ENCODE measurements at regions not wholly inside any gene's neighbourhood (a gene's known extent, or its start where the extent isn't known, plus 50 kb on each side); places are given as distances from the start of the nearest gene placed in this dataset.
"Not testable (repeated sequence)": the region's sequence is repeated elsewhere in the genome, so short reads cannot be mapped to it uniquely, and the experiment has no call there.

DNA sequence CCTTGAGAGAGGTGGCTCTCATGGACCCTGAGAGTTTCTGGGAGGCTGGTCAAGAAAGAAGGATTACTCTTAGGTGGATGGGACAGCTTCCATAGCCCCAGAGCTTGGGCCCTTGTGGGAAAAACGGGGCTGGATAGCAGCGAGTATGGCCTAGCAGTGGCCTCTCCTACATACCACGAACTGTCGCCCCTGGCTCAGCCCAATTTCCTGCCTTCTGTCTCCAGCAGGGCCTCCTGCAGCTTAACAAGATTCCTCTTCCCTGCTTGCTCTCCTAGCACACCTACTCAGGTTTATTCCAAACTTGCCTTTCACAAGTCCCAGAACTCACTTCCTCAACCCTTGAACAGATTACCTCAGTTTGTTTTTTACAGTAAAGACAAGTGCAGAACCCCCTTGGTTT is 139.7 kb upstream of the TPM1 start:
- no peak for DNase-seq

DNA sequence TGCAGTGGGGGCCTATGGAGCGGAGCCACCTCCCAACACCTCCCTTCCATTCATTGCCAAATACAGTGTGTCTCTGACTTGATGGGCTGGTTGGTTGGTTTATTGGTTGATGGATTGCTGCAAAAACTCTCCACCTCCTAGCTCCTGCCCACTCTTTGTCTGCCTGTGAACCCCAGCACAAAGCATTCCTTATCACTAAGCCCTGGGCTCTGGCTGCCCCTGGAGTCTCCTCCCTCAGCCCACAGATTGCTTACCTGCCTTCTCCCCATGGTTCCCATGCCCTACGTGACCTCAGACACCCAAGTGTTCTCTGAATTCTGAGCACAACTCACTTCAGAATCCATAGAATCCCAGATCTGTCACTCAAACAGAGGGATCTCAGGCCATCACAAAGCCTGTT is 139.1 kb upstream of the TPM1 start:
- no peak for DNase-seq

DNA sequence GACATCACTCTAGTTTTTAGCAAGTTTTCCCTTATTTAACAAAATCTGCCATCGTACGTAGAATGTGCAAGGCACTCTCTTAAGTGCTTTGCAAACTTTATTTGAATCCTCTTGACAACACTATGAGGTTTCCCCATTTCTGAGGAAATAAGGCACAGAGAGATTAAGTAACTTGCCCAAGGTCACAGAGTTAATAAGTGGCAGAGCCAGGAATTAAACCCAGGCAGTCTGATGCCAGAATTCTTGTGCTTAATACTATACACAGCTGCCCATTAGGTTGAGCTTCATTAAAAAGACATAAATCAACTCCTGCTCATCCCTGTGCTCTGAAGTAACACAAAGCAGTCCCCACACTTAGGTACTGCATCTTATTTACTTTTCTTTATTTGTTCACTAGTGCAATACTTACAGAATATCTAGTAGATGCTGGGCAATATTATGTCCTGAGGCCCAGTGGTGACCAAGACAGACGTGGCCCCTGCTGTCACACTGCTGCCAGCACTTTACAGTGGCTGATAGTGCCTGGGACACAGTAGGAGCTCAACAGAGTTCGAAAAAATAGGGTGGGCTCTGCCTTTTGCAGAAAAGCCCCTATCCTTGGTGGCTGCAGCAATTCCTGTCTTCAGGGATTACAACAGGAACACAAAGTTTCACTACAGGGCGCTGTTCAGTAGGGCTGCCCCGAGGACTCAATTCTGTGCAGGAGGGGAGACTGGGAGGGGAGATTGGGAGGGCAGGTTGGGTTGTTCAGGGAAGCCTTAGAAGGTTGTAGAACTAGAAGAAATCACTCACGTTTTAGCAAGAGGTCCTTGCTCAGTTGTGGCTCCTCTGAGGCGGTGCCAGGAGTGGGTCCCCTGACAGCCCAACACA is 138.3 kb upstream of the TPM1 start:
- DNase-seq: no peak

DNA sequence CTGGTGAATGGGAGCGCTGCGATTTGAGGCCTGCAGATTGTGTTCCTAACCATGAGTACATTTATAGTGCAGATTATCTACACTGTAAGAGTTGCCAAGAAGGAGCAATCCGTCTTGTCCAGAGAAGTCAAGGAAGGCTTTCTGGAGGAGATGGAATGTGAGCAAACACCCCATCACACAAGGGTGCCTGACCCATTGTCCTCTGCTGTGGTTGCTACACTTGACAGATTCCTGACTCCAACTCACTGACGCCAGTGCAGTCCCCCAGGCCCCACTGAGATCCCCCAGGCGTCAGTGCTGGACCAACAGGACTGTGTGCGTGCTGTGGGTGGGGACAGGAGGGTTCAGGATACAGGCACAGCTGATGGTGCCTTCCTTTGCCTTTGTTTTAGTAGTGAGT is 135.9 kb upstream of the TPM1 start:
- no peak for DNase-seq

DNA sequence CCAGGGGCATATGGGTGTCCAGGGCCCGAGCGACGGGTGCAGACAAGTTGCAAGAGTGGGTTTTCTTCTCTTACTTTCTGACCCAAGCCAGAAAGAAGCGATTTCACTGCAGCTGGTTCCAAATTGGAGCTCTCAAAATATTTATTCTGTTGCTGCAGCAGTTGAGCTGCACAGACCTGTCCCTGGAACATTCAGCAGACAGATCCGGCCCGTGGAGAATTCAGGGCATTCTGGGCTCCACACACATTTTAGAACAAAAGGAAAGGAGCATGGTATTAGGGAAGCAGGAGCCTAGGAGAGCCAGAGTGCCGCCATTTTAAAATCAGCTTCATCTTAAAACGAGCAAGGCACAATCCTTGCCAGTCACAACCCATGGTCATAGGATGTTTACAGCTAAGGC is 135.3 kb upstream of the TPM1 start:
- DNase-seq: no peak

DNA sequence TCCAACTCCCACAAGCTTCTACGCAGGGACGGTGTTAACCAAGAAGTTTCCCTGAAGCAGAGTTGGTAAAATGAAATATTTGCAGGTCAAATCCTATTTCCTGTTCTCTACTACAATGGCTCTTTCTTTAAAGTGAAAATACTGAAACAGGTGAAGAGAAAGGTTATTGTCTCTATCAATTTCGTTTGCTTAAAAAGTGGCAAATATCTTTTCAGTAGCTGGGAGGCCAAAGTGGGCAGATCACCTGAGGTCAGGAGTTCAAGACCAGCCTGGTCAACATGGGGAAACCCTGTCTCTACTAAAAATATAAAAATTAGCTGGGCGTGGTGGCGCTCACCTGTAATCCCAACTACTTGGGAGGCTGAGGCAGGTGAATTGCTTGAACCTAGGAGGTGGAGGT is 134.2 kb upstream of the TPM1 start:
- not testable (repeated sequence) for DNase-seq

DNA sequence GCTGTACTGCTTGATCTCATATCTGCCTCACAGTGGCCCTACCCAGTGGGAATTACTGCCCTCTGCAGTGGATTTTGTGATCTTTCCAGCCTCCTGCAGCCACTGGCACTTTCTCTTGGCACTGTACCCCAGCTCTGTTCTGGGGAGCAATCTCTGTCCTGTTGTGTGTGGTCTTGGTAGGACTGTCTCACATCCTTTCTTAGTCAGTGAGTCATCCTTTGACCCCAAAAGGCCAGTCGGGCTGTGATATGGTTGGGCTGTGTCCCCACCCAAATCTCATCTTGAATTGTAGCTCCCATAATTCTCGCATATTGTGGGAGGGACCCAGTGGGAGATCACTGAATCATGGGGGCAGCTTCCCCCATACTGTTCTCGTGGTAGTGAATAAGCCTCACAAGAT is 133.3 kb upstream of the TPM1 start:
- no peak for DNase-seq

DNA sequence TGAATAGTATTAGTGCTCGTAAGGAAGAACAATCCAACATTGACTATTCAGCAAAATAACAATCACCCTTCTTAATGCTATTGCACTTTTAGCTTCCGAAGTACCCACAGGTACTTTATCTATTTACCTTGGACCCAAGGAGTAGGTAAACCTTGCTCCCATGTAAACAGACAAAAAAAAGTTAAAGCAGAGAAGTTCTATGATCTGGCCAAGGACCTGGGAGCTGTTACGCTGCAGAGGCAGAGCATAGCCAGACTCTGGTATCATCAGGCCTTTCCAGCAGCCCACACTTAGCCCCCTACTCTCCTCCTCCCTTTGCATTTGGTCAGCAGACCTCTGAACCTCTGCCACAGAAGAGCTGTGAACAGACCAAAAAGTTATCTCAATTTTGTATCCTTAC is 130.3 kb upstream of the TPM1 start:
- DNase-seq: no peak

DNA sequence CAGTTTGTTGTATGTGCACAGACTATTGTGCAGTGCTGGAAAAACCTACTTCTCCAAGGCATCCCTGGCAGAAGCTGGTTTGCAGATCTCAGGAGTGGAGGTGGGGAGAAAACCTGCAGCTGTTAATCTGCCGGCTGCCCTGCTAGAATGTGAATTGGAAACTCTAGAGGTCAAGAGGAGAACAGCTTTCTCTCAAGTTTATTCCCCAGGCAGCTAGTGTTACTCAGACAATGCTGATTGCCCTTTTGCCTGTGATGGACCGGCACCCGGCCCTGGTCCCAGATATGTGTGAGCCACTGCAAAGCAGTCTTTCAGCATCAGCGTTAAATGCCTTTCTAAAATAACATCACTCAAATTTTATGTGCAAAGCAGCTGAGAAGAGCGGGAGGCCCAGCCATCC is 129.7 kb upstream of the TPM1 start:
- no peak for DNase-seq

DNA sequence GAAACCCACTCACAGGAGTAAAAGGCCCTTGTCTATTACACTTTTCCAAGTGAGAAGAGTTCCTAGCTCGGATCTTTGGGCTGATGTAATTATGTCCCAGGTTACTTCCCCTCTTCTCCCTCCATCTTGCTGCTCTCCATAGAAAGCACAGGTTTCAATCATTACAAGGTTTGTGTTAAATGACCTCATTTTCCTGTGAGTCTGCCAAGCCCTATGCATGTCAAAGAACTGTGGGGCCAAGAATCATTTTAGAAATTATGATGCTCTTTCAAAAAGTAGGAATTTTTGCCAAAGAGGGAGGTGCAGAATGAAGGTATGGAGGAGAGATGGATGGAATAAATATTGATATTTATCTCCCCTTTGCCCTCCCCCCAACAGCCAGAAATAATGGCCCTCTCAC is 129.3 kb upstream of the TPM1 start:
- DNase-seq: no peak

DNA sequence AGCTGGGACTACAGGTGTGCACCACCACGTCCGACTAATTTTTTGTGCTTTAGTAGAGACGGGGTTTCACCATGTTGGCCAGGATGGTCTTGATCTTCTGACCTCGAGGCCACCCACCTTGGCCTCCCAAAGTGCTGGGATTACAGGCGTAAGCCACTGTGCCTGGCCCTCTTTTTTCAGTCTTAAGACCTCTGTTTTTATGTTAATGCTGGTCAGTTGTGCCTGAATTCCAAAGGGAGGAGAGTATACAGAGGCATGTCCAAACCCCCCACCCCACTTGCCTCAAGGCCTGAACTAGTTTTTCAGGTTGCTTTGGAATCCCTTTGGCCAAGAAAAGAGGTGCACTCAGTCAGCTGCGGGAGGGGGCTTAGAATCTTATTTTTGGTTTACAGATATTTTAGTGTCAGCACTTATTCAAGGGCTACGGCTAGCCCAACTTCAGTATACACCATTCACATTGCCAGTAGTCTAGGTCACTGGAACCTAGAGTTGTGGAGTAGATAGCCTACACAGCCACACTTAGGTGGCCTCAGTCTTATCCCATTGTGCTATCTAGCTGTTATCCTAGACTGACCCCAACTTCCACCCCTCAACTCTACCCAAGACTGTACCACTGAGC is 128.0 kb upstream of the TPM1 start:
- DNase-seq: no peak

DNA sequence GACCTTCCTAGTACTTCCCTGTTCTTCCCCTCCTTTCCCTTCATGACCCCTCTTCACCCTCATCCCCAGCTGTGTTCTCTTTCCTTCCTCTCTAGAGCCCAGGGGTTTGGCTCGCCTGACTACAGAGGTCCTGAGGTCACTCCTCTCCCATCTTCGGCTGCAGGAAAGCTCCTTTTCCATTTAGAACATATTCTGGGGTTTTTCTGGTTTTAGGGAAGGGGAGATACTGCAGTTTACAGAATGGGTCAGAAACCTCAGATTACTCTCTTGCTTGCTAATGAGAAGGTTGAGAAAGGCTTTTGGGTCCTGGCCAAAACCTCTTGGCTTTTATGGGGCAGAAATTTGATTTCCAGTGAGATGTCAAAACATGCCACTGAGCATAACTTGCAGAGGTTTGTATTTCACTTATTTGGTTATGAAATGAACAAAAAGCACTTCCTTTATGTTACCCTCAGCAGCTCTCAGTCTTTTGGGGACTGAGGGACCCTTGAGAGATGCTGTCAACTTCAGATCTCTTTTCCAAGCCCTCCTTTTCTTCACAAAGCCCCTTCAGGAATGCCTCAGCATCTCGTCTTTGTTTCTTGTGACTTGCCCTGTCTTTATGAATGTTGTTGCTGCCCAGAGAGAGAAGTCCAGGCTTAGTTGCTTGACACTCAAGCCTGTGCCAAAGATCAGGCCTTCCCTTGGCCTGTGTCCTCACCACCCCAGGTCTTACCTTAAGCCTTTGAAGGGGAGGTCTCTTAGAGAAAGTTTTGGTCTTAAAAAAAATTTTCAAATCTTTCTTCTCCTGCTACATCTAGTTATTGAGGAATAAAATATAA is 121.7 kb upstream of the TPM1 start:
- no peak for DNase-seq

DNA sequence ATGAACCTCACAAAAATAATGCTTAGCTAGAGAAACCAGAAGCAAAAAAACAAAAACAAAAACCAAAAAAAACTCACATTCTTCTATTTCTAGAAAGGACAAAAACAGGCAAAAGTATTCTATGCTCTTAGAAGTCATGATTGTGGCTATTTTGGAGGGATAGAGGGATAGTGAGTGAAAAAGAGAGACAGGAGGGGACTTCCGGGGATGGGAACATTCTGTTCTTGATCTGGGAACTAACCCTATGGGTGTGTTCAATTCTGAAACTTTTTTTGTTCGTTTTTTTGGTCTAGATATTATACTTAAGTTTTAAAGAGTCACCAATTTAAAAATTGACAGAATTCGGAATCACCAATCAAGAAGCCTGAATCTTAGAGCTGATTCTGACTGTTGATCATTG is 120.0 kb upstream of the TPM1 start:
- no peak for DNase-seq

DNA sequence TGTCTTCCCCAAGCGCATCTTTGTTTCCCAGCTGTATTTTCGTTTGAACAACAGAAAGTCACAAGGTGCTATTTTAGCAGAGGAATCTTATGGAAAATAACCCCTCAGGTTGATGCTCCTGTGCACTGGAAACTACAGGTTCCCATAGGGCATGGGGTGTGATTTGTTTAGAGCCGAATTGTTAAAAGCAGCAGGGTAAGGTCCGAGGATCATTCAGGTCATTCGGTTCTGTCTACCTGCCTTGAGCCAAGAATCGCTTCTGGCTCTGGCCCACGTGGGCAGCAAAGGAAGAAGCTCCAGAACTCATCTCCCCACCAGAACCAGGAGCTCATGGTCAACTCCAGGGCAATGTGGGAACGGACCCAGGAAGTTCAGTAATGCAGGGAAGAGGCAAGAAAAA is 116.7 kb upstream of the TPM1 start:
- no peak for DNase-seq

DNA sequence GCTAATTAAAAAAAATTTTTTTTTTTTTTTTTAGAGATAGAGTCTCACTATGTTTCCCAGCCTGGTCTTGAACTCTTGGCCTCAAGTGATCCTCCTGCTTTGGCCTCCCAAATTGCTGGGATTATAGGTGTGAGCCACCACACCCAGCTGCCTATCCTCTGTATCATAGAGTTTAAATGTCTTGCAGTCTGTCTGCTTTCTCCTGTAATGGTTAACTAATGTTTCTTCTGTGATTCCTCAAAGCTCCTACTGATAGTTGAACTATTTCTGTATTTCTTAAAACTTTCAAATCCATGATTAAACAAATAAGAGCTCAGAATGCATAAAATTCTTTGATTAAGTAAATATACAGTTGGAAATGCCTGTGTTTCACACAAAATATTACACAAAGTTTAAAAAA is 115.4 kb upstream of the TPM1 start:
- DNase-seq: no peak

DNA sequence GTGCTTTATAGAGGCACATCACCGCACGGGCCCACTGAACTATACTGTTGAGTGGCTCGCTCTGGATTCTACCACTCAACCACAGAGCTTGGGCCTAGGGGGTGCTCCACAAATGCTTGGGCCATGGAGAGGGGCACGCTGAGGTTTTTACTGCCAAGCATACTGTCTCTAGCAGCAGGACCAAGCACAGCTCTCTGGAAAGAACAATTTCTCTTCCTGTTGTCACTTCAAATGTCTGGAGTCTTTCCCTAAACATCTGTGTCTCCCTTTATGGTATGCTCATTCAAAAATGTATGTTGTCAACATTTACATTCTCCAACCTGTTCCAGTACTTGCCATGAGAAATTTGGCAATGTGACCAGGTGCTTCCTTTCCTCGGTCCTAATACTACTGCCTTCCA is 114.7 kb upstream of the TPM1 start:
- DNase-seq: no peak

DNA sequence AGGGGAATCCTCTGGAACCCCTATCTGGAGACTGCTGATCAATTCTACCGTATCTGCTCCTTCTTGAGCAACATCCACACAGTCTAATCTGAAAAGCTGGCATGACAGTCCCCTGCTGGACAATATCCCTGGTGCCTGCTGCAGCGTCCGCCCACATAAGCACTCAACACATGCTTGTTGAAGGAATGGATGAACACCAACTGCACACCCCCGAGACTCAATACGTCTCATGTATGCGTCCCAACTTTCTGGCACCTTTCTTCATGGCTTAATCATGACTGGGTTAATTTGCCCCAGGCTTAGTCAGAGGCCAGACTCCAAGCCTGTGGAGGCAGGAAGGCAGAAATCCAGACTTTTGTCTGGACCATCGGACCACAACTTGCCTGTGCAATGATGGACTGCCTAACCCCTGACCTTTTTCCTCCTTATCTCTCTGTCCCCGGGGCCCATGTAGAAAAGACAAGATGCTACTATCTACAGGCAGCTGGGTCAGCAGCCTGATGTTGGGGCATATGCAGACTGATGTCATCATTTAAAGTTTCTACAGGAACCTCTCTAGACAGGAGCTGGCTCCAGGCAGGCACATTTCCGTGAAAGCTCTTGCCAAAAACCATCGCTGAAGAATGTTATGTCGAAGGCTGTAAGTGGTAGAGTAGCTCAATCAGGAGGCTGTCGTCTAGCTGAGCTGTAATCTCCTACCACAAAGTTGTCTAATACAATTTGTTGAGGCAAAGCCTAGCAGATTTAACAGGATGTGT is 114.1 kb upstream of the TPM1 start:
- no peak for DNase-seq

DNA sequence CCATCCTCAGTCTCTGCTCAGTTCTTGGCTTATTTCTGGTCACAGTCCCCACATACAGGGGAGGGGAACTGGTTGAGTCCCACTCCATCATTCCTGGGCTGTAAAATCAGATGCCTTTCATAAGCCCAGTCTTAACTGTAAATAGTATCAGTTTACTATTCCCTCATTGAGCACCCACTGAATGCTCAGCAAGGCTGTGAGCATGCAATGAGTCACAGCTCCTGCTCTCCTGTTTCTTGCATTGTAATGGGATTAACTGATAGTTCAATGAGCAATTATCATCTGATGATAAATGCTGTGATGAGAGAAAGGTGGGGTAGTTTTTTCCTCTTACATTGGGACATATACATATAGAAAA is 113.6 kb upstream of the TPM1 start:
- DNase-seq: no peak

DNA sequence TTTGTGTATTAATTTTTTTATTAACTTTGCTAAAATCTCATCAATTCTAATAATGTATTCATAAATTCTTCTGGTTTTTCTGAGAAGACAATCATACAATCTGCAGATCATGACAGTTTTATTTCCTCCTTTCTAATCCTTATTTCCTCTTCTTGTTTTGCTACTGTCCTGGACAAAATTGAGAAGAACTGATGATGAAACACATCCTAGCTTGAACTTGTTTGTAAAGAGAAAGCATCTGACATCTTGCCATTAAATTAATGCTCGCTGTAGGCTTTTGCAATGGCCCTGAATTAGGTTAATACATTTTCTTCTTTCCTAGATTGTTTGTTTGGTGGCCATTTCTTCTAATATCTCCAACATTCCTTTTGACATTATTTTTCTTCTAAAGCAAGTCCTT is 110.9 kb upstream of the TPM1 start:
- no peak for DNase-seq

DNA sequence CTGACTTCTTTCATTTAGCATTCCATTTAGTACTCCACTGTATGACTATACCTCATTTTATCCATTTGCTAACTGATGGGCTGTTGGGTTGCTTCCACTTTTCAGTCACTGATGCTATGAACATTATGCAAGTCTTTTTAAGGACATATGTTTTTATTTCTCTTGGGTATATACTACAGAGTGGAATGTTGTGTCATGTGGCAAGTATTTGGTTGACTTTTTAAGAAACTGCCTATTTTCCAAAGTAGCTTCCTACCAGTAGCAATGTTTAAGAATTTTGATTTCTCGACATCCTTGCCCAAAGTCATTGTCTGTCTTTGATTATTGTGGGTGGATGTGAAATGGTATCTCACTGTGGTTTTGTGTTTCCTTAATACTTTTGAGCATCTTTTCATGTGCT is 110.1 kb upstream of the TPM1 start:
- DNase-seq: no peak

DNA sequence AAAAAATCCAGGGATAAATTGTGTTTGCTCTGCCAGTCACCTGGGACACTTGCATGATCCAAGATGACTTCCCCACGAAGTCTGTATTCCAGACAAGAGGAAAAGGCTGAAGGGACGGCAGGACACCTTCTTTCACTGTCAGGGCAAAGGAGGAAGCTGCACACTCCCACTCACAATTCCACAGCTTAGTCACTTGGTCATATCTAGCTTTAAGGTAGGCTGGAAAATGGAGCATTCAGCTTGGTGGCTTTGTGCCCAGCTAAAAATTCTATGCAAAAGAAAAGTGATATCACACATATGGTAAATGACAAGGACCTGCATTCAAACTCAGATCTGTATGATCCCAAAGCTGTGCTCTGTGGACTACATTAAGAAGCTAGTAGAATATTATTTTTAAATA is 109.2 kb upstream of the TPM1 start:
- no peak for DNase-seq

DNA sequence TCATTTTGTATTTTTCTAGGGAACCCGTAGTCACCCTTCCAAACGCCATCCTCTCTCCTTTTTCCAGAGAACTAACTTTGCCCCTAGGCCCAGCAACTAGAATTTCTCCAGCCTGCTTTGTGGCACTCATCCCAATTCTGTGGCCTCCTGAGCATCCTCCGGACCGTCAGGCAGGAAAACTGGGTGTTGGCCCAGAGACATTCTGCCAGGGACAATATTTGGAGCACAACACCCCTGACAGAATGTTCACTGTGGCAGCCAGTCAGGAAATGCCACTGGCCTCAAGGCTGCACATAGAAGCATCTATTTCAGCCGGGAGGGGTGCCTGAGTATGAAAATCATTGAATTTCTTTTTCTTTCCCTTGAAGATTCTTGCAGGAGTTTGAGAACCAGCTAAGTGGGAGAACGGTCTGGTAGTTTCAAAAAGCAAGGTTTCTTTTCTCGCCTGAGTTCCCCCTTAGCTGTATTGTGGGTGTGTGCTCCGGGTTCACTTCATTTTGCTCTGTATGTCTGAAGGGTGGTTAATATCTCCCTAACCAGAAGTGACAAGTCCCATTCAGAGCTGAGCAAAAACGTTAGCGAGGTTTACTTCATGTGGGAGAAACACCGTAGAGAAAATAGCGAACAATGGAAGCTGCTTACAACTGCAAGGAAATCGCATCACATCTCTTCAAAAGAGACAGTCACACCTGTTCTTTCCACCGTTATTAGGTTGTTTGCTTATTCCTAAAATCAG is 108.1 kb upstream of the TPM1 start:
- no peak for DNase-seq
